ENCODE measurements at regions not wholly inside any gene's neighbourhood (a gene's known extent, or its start where the extent isn't known, plus 50 kb on each side); places are given as distances from the start of the nearest gene placed in this dataset.

GRCh38 chr14:94717808-94718207 is 52.1 kb downstream of the GSC start:
- Histone ChIP-seq H3K27ac (no peak overlapping the region), H3K36me3 (no peaks in the 10 kb centered on the region), H3K9me3 (no peaks in the 10 kb centered on the region), H3K27me3 (peaks cover 12% of the 10 kb centered on the region), H3K4me1 (peaks cover 0 to 6% (median 0%) of the 10 kb centered on the region in 3 donors), H3K4me3 (no peak overlapping the region)
- no peak for TF ChIP-seq POLR2AphosphoS5 (IDR thresholded peaks at IDR 0.05)
- WGBS, 2 donors (ENCODE audit: low coverage in 1 of 2), result 75 to 80% methylated on average over 1 to 4 of the region's 5 CpGs
- ATAC-seq, result no peak

DNA sequence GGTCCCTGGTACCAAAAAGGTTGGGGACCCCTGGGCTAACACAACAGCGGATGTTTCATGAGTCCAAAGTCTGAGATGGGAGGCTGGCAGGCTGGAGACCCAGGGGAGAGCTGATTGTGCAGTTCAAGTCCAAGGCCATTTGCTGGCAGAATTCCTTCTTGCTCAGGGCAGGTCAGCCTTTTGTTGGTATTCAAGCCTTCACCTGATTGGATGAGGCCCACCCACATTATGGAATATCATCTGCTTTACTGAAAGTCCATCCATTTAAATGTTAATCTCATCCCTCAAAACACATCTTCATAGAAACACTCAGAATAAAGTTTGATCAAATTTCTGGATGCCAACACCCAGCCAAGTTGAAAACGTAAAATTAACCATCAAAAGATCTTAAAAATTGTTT is 52.9 kb downstream of the GSC start:
- Histone ChIP-seq H3K9me3 (no peaks in the 10 kb centered on the region), H3K27ac (no peak overlapping the region), H3K4me1 (peaks cover 0 to 7% (median 0%) of the 10 kb centered on the region in 3 donors), H3K4me3 (no peak overlapping the region), H3K36me3 (no peaks in the 10 kb centered on the region), H3K27me3 (peaks cover 20% of the 10 kb centered on the region)
- no peak for ATAC-seq
- TF ChIP-seq CTCF (IDR thresholded peaks at IDR 0.05) (no peak), EP300 (IDR thresholded peaks at IDR 0.05) (no peak), POLR2A (IDR thresholded peaks at IDR 0.05) (no peak), POLR2AphosphoS5 (IDR thresholded peaks at IDR 0.05) (no peak)
- 61 to 100% methylated on average over 1 to 2 of the region's 2 CpGs for WGBS, 2 donors (ENCODE audit: low coverage in 1 of 2)

DNA sequence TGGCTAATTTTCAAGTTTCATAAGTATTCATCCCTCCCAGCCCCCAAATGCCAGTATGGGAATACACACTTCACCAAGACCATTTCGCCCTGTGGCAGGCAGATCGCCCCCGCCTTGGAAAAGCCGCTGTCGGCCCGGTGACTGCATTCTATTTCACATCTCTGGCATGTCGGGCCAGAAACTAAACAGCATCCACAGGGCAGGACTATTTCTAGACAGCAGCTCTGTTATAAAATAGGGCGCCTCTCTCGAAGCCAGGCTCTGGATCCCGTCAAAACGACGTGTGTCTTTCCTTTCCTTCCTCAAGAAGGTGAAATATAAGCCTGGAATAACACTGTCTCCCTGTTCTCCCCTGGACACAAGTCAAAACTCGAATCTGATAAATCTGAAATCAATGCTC is 56.8 kb downstream of the GSC start:
- 17 to 56% methylated on average over 7 to 12 of the region's 13 CpGs for WGBS, 2 donors (ENCODE audit: low coverage in 1 of 2)
- ATAC-seq, result no peak

DNA sequence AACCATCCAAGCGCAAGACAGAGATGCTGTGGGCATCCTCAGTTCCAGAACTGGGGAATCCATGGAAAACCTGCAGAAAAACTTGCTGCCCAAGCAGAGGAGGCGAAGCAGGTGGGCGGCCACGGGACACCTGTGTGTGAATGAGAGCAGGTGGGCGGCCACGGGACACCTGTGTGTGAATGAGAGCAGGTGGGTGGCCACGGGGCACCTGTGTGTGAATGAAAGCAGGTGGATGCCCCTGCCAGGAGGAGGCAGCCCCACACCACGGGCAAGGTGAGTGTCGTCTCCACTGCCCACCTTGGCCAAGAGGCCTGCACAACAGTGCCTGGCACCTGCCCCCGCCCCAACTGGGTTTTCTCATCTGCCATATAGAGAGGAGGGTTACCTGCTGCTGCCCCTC is 59.2 kb downstream of the GSC start:
- peaks cover 70% of the 10 kb centered on the region for H3K27me3 ChIP-seq

More for the DNA sequence above, 56.8 kb downstream of the GSC start:
- peaks cover 0 to 7% (median 0%) of the 10 kb centered on the region in 3 donors for H3K4me1 ChIP-seq
- peaks cover 53% of the 10 kb centered on the region for H3K27me3 ChIP-seq
- H3K27ac ChIP-seq, result no peak overlapping the region
- no peak overlapping the region for H3K4me3 ChIP-seq
- no peaks in the 10 kb centered on the region for H3K36me3 ChIP-seq
- TF ChIP-seq POLR2AphosphoS5 (IDR thresholded peaks at IDR 0.05) (no peak), POLR2A (IDR thresholded peaks at IDR 0.05) (no peak), EP300 (IDR thresholded peaks at IDR 0.05) (no peak), CTCF (IDR thresholded peaks at IDR 0.05) (no peak)
- H3K9me3 ChIP-seq, result no peaks in the 10 kb centered on the region

GRCh38 chr14:94707494-94707893 is 62.4 kb downstream of the GSC start:
- ATAC-seq, result no peak
- no peaks in the 10 kb centered on the region for H3K36me3 ChIP-seq
- H3K27ac ChIP-seq, result no peak overlapping the region
- WGBS, 2 donors (ENCODE audit: low coverage in 1 of 2), result 59% methylated on average over 4 of the region's 4 CpGs; no CpG with 5 or more reads in 1 of the 2 donors
- H3K9me3 ChIP-seq, result no peaks in the 10 kb centered on the region
- peaks cover 63% of the 10 kb centered on the region for H3K27me3 ChIP-seq
- no peak for TF ChIP-seq POLR2A (IDR thresholded peaks at IDR 0.05)
- no peak for TF ChIP-seq EP300 (IDR thresholded peaks at IDR 0.05)
- TF ChIP-seq POLR2AphosphoS5 (IDR thresholded peaks at IDR 0.05), result no peak
- no peak for TF ChIP-seq CTCF (IDR thresholded peaks at IDR 0.05)
- no peak overlapping the region for H3K4me3 ChIP-seq
- no peaks in the 10 kb centered on the region for H3K4me1 ChIP-seq

More for the DNA sequence above, 59.2 kb downstream of the GSC start:
- Histone ChIP-seq H3K36me3 (no peaks in the 10 kb centered on the region), H3K9me3 (no peaks in the 10 kb centered on the region), H3K27ac (no peak overlapping the region), H3K4me1 (peaks cover 0 to 7% (median 0%) of the 10 kb centered on the region in 3 donors), H3K4me3 (no peak overlapping the region)
- WGBS, 2 donors (ENCODE audit: low coverage in 1 of 2), result 90% methylated on average over 2 to 7 of the region's 10 CpGs
- TF ChIP-seq EP300 (IDR thresholded peaks at IDR 0.05) (no peak), POLR2A (IDR thresholded peaks at IDR 0.05) (no peak)
- ATAC-seq, result no peak

- Histone ChIP-seq H3K4me3 (no peak overlapping the region), H3K27ac (no peak overlapping the region), H3K4me1 (no peaks in the 10 kb centered on the region), H3K36me3 (no peaks in the 10 kb centered on the region), H3K27me3 (peaks cover 50% of the 10 kb centered on the region), H3K9me3 (no peaks in the 10 kb centered on the region)
- no peak for ATAC-seq
- TF ChIP-seq EP300 (IDR thresholded peaks at IDR 0.05) (no peak), CTCF (IDR thresholded peaks at IDR 0.05) (no peak), POLR2AphosphoS5 (IDR thresholded peaks at IDR 0.05) (no peak), POLR2A (IDR thresholded peaks at IDR 0.05) (no peak)
- WGBS, 2 donors (ENCODE audit: low coverage in 1 of 2), result 73% methylated on average over 3 of the region's 6 CpGs; no CpG with 5 or more reads in 1 of the 2 donors
Observed at GRCh38 chr14:94706133-94706532, 63.8 kb downstream of the GSC start.

Data from gastroesophageal sphincter (tissue), 4 donors.